Middle frontal gyrus (tissue), 1 donor: ENCODE measurements at regions not wholly inside any gene's neighbourhood (a gene's known extent, or its start where the extent isn't known, plus 50 kb on each side); places are given as distances from the start of the nearest gene placed in this dataset.

Experiments
- DNase-seq: peaks from one replicate; pipeline ENCODE4 v3.0.0-alpha.2; 2015; ENCODE audit warnings: low spot score; ENCODE audit errors: extremely low spot score

DNA sequence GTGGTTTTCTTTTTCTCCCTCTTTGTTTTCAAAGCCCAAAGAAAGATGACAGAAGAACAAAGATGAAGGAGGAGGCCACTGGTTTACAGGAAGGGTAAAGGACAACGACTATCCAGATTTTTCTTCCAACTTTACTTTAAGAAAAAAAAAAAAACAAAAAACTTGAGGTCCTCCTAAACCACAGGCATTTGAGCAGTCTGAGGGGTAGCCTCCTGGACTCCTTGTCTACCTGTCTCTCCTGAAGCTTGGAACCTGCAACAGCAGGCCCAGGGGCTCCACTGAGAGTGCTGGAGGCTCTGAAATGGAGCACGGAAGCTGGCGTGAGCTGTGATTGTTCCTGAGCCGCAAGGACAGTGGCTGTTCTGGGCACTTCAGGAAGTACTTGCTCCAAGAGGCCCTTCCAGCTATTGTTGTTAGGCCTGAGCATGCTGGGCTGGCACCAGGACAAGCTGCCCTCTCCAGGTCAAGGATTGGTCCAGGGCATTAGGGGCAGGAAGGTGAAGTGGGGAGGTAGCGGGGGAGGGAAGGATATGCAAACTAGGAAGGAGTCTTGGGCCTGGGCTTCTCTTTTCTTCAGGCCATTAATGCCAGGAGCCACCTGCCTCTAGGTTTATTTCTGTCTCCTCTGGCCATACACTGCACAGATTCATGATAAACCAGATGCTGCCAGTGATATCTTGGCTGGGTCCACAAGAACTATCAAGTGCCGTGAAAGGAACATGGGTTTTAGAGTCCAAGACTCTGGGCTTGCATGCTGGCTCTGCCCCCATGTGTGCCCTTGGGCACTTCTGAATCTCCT lies 147.3 kb downstream of the CCDC34 start:
- no peak for DNase-seq

- no peak for DNase-seq
These were observed 148.3 kb downstream of the CCDC34 start for GRCh38 chr11:27214713-27215112.

DNA sequence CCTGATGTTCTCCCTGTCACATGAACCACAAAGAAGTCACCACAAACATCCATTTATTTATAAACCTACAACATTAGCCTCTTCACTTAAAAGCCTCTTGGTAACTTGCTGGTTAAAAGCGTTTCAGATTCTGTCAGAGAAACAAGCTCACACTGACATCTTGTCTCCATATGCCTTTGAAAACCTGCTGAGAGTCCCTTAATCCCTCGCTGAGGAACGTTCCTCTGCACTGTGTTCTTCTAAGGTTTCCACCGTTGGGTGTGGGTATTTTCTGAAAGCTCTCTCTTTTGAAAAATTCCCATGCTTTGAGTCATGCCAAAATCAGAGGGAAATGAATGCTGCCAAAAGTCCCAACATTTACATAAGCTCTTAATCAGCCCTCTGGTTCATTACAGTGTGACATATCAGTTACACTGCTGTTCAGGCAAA lies 149.8 kb downstream of the CCDC34 start:
- no peak for DNase-seq

DNA sequence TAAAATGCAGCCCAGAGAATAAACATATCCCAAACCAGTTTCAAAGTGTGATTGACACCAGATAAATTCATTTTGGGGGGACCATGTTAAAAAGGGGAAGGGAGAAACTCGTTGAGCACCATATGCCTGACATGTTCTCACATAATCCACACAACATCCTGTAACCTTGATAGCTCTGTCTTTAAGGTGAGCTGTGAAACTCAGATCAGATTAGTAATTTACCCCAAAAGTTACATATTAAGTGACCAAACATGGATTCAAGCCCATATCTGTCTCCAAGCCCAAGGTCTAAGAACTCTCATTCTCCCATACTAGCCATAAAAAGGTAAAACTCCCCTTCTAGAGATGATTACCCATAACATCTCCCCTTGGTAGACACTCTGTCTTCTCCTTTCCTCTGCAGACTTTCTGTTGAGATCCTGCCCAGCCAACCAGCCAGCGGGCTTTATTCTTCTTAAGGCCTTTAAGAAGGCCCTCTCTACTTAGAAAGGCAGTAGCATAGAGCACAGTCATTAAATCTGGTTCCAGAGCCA lies 150.7 kb downstream of the CCDC34 start:
- DNase-seq, result no peak

DNA sequence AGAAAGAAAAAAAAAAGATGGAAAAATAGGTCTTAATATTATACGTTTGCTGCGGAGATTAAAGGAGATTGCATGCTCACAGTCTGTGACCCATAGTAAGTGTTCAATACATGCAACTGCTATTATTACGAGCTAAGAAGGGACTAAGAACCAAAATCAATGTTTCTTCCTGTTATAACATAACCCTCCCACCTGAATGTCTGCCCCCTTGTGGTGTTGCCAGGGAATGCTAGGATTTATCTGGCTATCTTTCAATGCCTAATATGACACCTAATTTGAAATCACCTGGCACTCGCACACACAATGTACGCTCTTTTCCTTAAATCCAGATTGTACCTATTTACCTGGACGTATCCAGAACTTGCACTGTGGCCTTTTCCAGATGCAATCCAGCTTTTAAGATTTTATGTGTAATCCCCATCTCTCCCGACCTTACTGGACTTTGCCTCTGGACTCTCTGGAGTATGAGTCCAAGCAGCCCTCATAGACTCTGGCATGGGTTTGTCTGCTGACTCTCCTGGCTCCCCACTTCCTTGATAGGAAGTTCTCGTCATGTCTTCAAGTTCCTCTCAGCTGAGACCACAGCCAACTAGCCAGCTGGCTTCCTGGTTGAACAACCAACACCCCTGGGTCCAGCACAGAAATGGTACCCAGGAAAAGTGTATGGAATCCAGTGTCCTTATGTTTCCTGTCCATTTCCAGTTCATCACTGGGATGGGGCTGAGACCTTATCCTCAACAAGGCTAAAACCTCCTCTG lies 151.5 kb downstream of the CCDC34 start:
- DNase-seq, result no peak

DNA sequence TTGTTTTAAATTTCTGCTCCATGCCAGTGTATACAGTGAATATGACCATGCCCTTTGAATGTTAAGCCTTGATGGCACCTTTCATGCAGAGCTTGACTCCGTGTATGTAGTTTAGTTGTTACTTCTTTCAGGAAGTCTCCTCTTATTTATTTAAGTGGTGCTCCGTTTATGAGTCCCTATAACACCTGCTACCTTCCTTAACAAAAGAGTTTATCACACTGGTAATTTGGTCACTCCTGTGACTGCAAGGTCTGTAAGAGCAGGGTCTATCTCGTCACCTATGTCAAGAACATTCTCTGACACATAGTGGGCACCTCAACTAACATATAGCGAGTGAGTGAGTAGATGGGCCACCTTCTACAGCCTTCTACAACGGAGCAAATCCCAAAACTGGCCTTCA lies 152.5 kb downstream of the CCDC34 start:
- DNase-seq, result no peak

DNA sequence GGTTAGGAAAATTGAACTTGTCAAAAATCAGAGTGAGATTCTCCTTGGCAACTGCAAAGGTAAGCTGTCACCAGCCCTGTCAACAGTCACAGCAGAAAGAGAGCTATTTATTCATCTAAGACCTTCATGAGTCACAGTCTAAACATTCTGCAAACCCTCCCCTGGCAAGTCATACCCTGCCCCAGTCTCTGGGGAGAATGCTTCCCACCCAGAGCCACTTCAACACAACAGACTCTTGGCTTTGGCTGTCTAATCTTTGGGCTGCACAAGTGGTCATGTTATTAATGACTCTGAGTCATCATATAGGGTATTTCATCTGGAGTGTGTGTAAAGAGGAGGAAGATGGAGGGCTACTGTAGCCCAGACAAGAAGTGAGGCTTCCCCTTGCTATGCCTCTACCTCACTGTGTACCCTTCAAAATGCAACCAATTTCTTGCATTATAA lies 153.4 kb downstream of the CCDC34 start:
- no peak for DNase-seq

GRCh38 chr11:27208846-27209245 lies 154.2 kb downstream of the CCDC34 start:
- no peak for DNase-seq

GRCh38 chr11:27207025-27207650 lies 155.9 kb downstream of the CCDC34 start:
- DNase-seq, result no peak

GRCh38 chr11:27205779-27206570 lies 157.0 kb downstream of the CCDC34 start:
- no peak for DNase-seq

- no peak for DNase-seq
These were observed 157.8 kb downstream of the CCDC34 start for GRCh38 chr11:27205250-27205649.

DNA sequence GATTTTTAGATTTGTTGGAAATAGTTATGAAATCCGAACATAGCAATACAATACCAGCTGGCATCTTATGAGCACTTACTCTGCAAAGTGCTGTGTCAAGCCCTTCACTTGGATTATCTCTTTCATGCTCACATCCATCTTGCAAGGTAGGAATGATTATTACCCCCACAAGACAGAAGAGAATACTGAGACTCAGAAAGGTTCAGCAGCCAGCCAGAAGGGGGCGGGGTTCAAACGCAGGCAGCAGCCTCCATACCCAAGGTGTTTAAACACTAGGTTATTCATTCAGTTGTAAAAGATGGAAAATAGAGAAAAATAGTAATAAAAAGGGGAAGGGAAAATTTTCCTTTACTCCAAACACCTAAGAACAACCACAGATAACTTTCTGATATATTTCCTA lies 158.5 kb downstream of the CCDC34 start:
- DNase-seq, result no peak

DNA sequence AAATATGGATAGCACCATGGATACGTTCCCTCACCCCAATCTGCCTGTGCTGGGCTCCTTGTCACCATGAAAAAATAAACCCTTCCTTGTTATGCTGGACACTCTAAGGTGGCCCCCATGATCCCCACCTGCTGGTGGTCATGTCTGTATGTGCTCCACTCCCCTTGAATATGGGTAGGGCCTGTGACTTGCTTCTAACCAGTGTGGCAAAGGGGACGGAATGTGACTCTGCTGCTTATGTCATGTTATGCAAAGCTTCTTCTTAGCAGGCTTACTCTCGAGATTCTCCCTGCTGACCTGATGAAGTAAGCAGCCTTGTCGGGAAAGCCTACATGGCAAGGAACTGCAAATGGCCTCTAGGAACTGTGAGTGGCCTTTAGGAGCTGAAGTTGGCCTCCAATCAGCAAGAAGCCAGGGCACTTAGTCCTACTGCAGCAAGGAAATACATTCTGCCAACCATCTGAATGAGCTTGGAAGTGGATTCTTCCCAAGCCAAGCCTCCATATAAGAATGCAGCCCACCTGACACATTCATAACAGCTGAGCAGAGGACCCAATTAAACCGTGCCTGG lies 159.9 kb downstream of the CCDC34 start:
- no peak for DNase-seq

GRCh38 chr11:27201454-27202302 lies 161.1 kb downstream of the BBOX1 start:
- DNase-seq, result no peak

GRCh38 chr11:27200779-27201453 lies 160.3 kb downstream of the BBOX1 start:
- no peak for DNase-seq

DNA sequence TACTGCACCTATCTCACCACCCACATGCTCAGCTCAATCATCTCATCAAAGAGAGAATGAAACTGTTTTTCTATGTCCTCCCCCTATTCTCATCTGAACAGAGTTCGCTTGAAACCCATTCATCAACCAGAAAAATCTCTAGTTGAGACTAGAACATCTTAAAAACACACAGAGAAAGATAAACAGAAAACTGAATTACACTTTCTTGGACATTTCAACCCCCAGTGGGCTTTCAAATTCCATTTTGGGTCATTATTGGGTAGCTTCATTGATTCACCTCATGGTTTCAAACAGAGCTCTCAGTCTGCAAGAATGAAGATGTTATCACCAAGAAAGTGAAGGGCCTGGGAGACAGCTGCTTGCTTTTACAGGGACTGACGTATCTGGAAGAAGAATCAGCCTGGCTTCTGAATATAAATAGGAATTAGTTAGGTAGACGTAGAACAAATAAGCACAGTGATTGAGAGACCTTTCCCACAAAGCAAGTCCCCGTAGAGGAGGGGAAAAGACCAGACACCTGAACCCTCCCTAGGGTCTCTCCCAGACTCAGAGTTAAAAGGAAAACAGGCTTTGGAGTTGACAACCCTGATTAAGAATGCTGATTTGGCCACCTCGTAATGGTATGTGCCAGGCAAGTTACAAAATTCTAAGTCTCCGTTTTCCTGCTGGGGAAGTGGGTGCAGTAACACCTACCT lies 155.7 kb downstream of the BBOX1 start:
- no peak for DNase-seq

- no peak for DNase-seq
These were observed 155.2 kb downstream of the BBOX1 start for GRCh38 chr11:27195837-27196202.

DNA sequence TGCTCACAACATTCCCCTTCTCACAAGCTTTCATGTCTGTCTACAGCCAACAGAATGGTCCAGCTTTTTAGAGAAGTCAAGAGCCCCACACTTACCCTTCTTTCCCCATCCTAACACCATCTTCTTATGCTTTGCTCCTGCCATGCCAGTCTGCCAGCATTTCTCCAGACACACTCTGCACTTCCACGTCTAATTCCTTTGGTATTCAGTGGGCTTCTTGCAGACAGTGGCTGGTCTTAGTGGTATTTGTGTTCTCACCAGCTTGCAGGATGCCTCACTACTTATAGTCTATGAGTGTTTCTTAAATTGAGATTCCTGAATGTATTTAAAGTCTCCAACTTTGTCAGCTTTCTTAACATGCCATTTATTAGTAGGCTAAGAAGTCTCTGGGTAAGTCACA lies 154.4 kb downstream of the BBOX1 start:
- no peak for DNase-seq
